Astrocyte (in vitro differentiated cells and primary cell): ENCODE measurements at regions not wholly inside any gene's neighbourhood (a gene's known extent, or its start where the extent isn't known, plus 50 kb on each side); places are given as distances from the start of the nearest gene placed in this dataset.
"Not testable (repeated sequence)": the region's sequence is repeated elsewhere in the genome, so short reads cannot be mapped to it uniquely, and the experiment has no call there.

Experiments
- EZH2 ChIP-seq: IDR thresholded peaks from 2 replicates; pipeline ENCODE4 v1.6.1; 2012; ENCODE audit warnings: mild to moderate bottlenecking, low read length, inconsistent platforms; ENCODE audit not compliant: insufficient read depth
- TF ChIP-seq, protein P1 (sequence below): IDR thresholded peaks from 2 replicates; pipeline ENCODE4 v1.5.1; 2011; ENCODE audit warnings: low read depth, mild to moderate bottlenecking, inconsistent platforms, low read length, moderate library complexity; ENCODE audit not compliant: insufficient read depth

DNA sequence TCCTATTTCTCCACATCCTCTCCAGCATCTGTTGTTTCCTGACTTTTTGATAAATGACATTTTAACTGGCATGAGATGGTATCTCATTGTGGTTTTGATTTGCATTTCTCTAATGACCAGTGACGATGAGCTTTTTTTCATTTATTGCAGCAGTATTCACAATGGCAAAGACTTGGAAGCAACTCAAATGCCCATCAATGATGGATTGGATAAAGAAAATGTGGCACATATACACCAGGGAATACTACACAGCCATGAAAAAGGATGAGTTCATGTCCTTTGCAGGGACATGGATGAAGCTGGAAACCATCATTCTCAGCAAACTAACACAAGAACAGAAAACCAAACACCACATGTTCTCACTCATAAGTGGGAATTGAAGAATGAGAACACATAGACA lies 329.0 kb upstream of the DAB2 start:
- TF ChIP-seq, protein P1, sequence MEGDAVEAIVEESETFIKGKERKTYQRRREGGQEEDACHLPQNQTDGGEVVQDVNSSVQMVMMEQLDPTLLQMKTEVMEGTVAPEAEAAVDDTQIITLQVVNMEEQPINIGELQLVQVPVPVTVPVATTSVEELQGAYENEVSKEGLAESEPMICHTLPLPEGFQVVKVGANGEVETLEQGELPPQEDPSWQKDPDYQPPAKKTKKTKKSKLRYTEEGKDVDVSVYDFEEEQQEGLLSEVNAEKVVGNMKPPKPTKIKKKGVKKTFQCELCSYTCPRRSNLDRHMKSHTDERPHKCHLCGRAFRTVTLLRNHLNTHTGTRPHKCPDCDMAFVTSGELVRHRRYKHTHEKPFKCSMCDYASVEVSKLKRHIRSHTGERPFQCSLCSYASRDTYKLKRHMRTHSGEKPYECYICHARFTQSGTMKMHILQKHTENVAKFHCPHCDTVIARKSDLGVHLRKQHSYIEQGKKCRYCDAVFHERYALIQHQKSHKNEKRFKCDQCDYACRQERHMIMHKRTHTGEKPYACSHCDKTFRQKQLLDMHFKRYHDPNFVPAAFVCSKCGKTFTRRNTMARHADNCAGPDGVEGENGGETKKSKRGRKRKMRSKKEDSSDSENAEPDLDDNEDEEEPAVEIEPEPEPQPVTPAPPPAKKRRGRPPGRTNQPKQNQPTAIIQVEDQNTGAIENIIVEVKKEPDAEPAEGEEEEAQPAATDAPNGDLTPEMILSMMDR = not testable (repeated sequence)
- not testable (repeated sequence) for TF ChIP-seq EZH2
